Keratinocyte (primary cell): ENCODE measurements at regions not wholly inside any gene's neighbourhood (a gene's known extent, or its start where the extent isn't known, plus 50 kb on each side); places are given as distances from the start of the nearest gene placed in this dataset.

Experiments used
- DNase-seq: peaks from one replicate; pipeline ENCODE4 v3.0.0-alpha.2; 2011; ENCODE audit warnings: low read depth, missing footprints, low spot score
- FAIRE-seq: peaks from 2 replicates; lab custom pipeline; 2011; peaks lifted over from hg19 to GRCh38; lab: Jason Lieb, UNC
- H2AFZ ChIP-seq: 2 replicates; pipeline ENCODE4 v1.6.0; 2012; ENCODE audit warnings: low read length, control low read depth, inconsistent platforms; ENCODE audit not compliant: control insufficient read depth
- H3K27ac ChIP-seq: 2 replicates; pipeline ENCODE4 v1.5.1; 2011; ENCODE audit warnings: low read length; ENCODE audit not compliant: control insufficient read depth, insufficient read depth
- H3K27me3 ChIP-seq: 3 replicates; pipeline ENCODE4 v1.6.0; 2011; ENCODE audit warnings: low read length; ENCODE audit not compliant: control insufficient read depth, insufficient read depth; ENCODE audit errors: extremely low read depth
- H3K36me3 ChIP-seq, 2 experiments: 2 replicates in 1 of 2; 3 replicates in 1 of 2; pipeline ENCODE4 v1.5.1; 2011; ENCODE audit warnings: low read length in 2 of 2, mild to moderate bottlenecking in 1 of 2; ENCODE audit not compliant: control insufficient read depth in 2 of 2, insufficient read depth in 2 of 2; ENCODE audit errors: extremely low read depth in 1 of 2
- H3K4me1 ChIP-seq: 3 replicates; pipeline ENCODE4 v1.5.1; 2011; ENCODE audit warnings: low read length; ENCODE audit not compliant: control insufficient read depth, insufficient read depth; ENCODE audit errors: extremely low read depth
- H3K4me2 ChIP-seq: 3 replicates; pipeline ENCODE4 v1.6.0; 2011; ENCODE audit warnings: low read depth, low read length; ENCODE audit not compliant: control insufficient read depth, insufficient read depth; ENCODE audit errors: extremely low read depth
- H3K4me3 ChIP-seq, 3 experiments: fragments of 200-600 bp in 1 of 3; sonication (generic) in 1 of 3; 2 replicates in 2 of 3; 3 replicates in 1 of 3; pipeline ENCODE4 v1.5.1; 2011 to 2016; ENCODE audit warnings: low read length in 3 of 3, mild to moderate bottlenecking in 3 of 3, control low read depth in 2 of 3, inconsistent platforms in 1 of 3, low read depth in 1 of 3, mixed read lengths in 1 of 3, mixed run types in 1 of 3, moderate library complexity in 1 of 3; ENCODE audit not compliant: control insufficient read depth in 2 of 3, insufficient read depth in 2 of 3; ENCODE audit errors: extremely low read depth in 1 of 3
- H3K79me2 ChIP-seq: 2 replicates; pipeline ENCODE4 v1.6.0; 2012; ENCODE audit warnings: low read length; ENCODE audit not compliant: control insufficient read depth, insufficient read depth
- H3K9ac ChIP-seq: 3 replicates; pipeline ENCODE4 v1.6.0; 2011; ENCODE audit warnings: low read length; ENCODE audit not compliant: control insufficient read depth, insufficient read depth; ENCODE audit errors: extremely low read depth
- H3K9me1 ChIP-seq: 3 replicates; pipeline ENCODE4 v1.6.0; 2011; ENCODE audit warnings: low read length; ENCODE audit not compliant: control insufficient read depth, insufficient read depth; ENCODE audit errors: extremely low read depth
- H3K9me3 ChIP-seq: 2 replicates; pipeline ENCODE4 v1.5.1; 2012; ENCODE audit warnings: low read depth, low read length; ENCODE audit not compliant: control insufficient read depth
- H4K20me1 ChIP-seq: 3 replicates; pipeline ENCODE4 v1.6.0; 2011; ENCODE audit warnings: low read length; ENCODE audit not compliant: control insufficient read depth, insufficient read depth; ENCODE audit errors: extremely low read depth
- CTCF ChIP-seq, 3 experiments: IDR thresholded peaks in 1 of 3; conservative IDR thresholded peaks in 1 of 3; optimal IDR thresholded peaks in 1 of 3; 2 replicates in 2 of 3; 3 replicates in 1 of 3; pipeline versions ENCODE3 to v1.5.1; 2011; ENCODE audit warnings: low read length in 3 of 3, mild to moderate bottlenecking in 3 of 3, moderate library complexity in 2 of 3, control low read depth in 1 of 3, inconsistent platforms in 1 of 3; ENCODE audit not compliant: insufficient read depth in 2 of 3; ENCODE audit errors: extremely low read depth in 1 of 3
- EZH2 ChIP-seq: IDR thresholded peaks from one replicate; pipeline ENCODE4 v1.6.1; 2012; ENCODE audit warnings: inconsistent platforms, mild to moderate bottlenecking, low read length, moderate library complexity
- dilution Hi-C: fragments of 300-500 bp; cut with MboI; formaldehyde crosslinking; loops from one replicate; pipeline ENCODE4 v1.7.0; 2020; ENCODE audit warnings: low sequenced_read_pairs; ENCODE audit not compliant: extremely low pct_ligation_motif_present

DNA sequence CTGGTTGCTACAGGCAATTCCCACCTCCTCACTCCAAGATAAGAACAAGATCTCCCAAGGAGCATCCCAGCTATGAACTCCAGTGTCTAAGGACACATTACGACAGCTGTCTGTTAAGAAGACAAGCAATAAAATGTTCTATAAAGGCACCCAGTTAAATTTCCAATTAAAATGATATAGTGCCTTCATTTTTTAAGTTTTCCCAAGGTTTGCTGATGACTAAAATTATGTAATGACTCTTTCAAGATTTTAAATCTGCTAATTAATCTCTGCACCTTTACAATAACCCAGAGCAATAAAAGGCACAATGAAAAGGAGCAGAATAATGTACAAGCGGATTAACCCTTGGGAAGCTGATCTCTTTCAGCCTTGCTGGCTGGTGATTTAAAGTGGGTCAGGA lies 61.6 kb upstream of the REG3G start:
- no peak overlapping the region for H3K9ac ChIP-seq
- no peak for FAIRE-seq
- dilution Hi-C loops: no loop called here

GRCh38 chr2:78967294-78967693 lies 58.2 kb upstream of the REG3G start:
- Histone ChIP-seq H3K9me3 (no peaks in the 10 kb centered on the region), H3K79me2 (no peaks in the 10 kb centered on the region), H3K4me1 (no peaks in the 10 kb centered on the region), H3K27ac (no peak overlapping the region), H3K9ac (no peak overlapping the region), H2AFZ (no peak overlapping the region), H3K4me3 (no peak overlapping the region), H3K9me1 (no peaks in the 10 kb centered on the region), H3K27me3 (no peaks in the 10 kb centered on the region), H3K4me2 (no peak overlapping the region), H3K36me3 (no peaks in the 10 kb centered on the region), H4K20me1 (no peaks in the 10 kb centered on the region)
- FAIRE-seq (no peak), DNase-seq (no peak)
- dilution Hi-C loops: no loop called here
- no peak for TF ChIP-seq EZH2
- no peak for TF ChIP-seq CTCF (optimal IDR thresholded peaks at IDR 0.05 in 1 of 3, IDR thresholded peaks at IDR 0.05 in 1 of 3, conservative IDR thresholded peaks at IDR 0.05 in 1 of 3; ENCODE audit: extremely low read depth in 1 of 3, insufficient read depth in 2 of 3, low read length in 3 of 3)

More for the DNA sequence above, 61.6 kb upstream of the REG3G start:
- DNase-seq: no peak
- Histone ChIP-seq H3K9me1 (no peaks in the 10 kb centered on the region), H3K27me3 (no peaks in the 10 kb centered on the region), H3K4me3 (no peak overlapping the region), H3K36me3 (no peaks in the 10 kb centered on the region), H3K79me2 (no peaks in the 10 kb centered on the region), H3K9me3 (no peaks in the 10 kb centered on the region), H3K4me2 (no peak overlapping the region), H3K27ac (no peak overlapping the region), H4K20me1 (no peaks in the 10 kb centered on the region), H2AFZ (no peak overlapping the region), H3K4me1 (no peaks in the 10 kb centered on the region)
- TF ChIP-seq EZH2 (no peak), CTCF (optimal IDR thresholded peaks at IDR 0.05 in 1 of 3, IDR thresholded peaks at IDR 0.05 in 1 of 3, conservative IDR thresholded peaks at IDR 0.05 in 1 of 3; ENCODE audit: extremely low read depth in 1 of 3, insufficient read depth in 2 of 3, low read length in 3 of 3) (no peak)
